GM19452 (cell line): ENCODE measurements at regions not wholly inside any gene's neighbourhood (a gene's known extent, or its start where the extent isn't known, plus 50 kb on each side); places are given as distances from the start of the nearest gene placed in this dataset.
"Not testable (repeated sequence)": the region's sequence is repeated elsewhere in the genome, so short reads cannot be mapped to it uniquely, and the experiment has no call there.

Source experiments
- ATAC-seq: cut with Tn5 transposase; IDR thresholded peaks from one replicate; pipeline ENCODE4 v1.9.1; 2021; ENCODE audit not compliant: unreplicated experiment

DNA sequence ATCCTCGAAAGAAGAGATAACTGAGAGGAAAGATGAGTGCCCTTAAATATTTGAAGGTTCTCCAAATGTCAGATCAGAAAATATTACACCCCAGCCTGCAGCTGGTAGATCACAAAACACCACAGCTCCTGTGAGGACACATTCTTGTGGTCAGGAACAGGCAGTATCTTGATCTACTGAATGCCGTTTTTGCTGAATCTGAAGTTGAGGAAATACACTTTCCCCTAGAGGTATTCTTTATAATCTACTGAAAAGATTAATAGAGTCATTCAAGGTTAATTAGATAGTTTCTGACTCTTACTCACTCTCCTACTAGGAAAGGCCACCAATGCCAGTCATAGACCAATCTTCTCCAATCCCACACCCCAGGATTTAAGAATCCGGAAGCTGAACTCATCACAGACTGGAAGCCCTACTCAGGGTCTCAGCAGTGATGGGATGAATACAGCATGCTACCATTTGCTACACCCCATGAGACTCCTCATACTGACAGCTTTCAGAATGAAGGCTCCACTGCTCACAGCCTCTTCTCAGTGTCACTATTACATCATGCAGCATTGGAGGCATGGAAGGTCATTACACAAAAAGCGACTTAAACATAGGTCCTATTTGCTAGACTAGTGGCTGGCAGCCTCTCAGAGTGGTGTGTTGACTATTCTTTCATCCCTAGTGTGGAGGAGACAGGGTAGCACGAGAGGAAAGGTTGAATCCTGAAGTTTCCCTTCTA is 143.9 kb upstream of the SLC1A3 start:
- ATAC-seq, result no peak

DNA sequence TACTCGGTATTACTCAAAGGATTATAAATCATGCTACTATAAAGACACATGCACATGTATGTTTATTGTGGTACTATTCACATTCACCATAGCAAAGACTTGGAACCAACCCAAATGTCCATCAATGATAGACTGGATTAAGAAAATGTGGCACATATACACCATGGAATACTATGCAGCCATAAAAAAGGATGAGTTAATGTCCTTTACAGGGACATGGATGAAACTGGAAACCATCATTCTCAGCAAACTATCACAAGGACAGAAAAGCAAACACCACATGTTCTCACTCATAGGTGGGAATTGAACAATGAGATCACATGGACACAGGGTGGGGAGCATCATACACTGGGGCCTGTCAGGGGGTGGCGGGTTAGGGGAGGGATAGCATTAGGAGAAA is 130.5 kb upstream of the SLC1A3 start:
- not testable (repeated sequence) for ATAC-seq

DNA sequence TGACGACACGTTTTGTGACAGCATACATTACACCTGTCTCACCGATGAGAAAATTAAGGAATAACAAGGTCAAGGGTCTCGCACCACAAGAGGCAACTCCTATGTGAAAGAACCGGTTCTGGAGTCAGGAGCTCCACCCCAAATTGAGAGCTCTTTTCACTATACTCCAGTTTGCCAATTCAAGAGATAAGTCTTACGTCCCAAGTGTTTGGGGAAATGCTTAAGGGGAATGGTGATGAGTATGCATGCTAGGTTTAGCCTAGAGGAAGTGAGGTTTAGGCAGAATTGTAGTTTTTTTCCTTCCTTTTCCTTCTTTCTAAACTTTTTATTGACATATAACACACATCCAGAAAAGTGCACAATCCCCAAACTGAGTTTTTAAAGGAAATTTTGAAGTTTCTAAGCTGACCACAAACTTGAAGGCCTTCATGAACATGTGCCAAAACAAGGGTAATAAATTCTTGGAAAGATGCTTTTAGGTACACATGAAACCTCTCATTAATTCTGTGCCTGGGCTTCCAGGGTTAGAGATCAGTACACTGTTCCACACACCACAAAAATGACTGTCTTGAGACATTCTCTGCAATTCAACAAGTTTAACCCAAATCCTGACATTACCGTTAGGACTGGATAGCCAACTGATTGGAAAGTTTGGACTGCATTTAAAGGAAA is 127.6 kb upstream of the SLC1A3 start:
- ATAC-seq, result no peak

DNA sequence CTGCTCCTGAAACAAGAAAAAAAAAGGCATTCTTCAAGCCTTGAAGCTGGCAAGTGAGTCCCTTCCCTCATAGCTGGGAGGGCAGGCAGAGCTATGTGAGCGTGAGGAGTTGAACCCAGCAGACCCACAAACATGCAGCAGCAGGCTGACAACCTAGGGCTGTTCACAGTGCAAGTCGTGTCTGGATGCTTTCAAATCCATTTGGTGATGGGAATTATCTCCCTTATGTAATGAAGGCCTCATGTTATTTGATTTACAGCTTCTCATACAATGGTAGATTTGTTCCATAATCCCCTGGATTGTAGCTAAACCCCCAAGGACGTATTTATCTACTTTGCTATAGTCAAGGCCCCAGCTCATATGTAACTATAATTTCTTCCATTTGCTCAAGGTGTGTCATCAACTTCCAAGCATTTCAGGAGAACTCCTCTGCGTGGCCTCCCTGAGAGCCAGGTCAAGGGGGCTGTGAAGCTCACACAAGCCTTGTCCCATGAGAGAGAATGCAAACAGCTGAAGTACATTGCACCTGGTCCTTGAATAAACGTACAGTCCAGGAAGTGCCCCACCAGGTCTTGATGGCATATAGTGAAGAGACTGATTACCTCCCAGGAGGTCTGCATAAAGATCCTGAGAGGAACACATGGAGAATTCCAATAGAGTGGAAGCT is 124.8 kb upstream of the SLC1A3 start:
- ATAC-seq, result no peak

DNA sequence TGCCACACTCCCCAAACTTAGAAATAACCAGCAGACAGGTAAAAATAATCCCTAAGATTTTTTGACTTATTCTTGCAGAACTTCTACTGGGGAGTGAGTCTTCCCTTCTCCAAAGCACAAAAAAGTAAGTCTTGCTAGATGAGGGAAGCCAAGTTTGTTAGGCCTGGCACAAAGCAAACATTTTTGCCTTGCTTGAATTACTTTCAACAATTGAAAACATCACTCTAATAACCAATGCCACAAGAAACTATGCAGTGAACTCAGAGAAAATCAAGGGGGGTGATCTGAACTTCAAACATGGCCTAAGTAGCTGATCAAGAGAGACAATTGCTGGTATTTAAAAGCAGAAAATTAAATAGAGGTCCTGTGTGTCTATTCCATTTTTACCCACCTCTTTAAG is 123.6 kb upstream of the SLC1A3 start:
- ATAC-seq, result no peak

DNA sequence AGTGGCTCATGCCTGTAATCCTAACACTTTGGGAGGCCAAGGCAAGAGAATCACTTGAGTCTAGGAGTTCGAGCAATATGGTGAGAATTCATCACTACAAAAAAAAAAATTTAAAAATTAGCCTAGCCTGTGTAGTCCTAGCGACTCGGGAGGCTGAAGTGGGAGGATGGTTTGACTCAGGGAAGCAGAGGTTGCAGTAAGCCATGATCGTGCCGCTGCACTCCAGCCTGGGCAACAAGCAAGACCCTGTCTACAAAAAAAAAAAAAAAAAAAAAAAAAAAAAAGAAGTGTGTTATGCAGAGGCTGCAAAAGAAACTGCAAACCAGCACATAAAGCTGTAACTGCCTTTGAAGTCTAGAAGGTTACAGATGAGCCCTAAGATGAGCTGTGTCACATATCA is 116.9 kb upstream of the SLC1A3 start:
- no peak for ATAC-seq

DNA sequence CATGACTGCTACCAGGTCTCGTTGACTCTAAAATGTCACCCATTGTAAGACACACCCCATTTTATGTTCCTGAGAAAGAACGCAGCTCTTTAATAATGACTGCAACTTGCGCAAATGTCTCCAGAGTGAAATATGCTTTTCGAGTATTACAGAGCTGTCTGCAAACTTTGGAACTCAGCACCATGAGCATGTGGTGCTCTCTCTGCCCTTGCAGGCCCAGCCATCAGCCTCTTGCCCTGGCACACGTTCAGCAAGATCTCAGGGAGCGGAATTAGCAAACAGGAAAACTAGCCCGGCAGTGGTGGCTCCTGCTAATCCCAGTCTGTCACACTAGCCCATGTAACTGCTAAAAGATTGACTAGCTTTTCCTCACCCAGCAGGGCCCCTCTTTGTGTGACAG is 114.5 kb upstream of the SLC1A3 start:
- no peak for ATAC-seq

DNA sequence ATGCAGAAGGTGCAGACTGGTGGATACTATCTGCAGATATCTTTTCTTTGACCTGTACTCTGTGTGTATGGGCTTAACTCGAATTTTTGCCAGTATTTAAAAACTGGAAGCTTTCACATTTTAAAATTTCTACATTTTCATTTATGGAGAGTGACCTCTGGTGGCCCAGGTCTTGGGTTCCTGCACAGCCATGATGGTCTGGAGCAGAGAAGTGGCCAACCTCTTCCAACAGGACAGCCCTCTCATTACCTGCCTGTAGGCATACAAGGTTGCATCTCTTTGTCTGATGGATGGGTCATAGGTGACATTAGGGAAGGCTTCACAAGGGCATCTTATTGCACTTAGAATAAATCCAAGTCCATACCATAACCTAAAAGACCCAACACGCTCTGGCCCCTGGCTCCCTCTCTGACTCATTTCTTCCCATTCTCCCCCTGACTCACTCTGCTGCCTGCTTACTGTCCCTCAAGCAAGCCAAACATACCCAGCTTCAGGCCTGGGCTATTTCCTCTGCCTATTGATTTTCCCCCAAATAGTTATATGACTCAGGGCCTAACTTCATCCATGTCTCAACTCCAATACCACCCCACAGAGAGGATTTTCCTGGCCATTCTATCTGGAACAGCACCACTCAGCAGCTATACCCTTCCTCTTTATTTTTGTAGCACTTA is 113.3 kb upstream of the SLC1A3 start:
- no peak for ATAC-seq

DNA sequence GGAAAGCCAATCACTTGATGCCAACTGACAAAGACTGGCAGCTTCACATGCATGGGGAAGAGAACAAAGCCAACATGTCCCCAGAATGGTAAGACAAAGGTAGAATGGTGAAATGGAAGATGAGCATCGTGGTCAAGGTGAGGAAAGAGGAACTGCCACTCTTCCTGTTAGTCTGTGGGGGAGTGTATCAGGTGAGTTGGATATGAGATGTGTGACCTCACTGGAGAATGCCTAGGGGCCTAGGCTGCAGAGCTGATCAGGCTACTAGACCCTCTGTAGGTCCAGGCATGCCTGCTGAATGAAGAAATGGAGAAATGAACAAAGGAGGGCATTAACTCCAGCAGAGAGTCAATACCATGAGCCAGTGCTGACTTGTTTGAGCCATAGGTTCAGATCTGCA is 112.4 kb upstream of the SLC1A3 start:
- no peak for ATAC-seq

DNA sequence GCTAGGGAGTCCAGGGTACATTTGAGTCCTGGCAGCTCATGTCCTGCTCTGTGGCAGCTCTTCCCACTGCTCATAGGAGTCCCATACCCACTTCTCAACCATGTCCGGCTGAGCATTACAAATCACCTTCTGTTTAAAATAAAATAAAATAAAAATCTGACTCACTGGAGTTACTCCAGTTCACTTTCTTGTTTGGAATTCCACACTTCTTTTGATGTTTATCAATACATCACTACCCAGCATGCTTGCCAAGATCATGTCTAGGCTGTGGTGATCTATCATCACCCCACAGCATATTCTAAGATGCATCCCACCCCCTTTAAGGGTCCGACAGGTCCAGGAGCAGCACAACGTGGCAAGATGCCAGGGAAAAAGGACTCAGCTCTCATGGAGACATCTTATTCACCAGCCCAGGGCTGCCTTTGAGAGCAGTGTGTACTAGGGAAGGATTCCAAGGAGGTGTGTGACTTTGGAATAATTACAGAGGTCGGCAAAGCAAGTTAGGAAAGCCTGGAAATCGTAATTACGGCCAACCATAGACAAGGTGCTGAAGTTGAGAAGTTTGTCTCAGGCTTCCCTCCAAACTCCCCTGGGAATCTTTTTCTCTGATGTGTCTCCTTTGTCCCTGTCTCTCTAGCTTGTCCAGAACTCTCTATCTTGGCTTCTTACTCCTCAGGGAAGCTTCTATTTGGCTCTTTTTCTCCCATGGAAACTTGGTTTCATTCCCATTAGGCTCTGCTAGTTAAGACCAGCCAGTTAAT is 111.4 kb upstream of the SLC1A3 start:
- no peak for ATAC-seq

DNA sequence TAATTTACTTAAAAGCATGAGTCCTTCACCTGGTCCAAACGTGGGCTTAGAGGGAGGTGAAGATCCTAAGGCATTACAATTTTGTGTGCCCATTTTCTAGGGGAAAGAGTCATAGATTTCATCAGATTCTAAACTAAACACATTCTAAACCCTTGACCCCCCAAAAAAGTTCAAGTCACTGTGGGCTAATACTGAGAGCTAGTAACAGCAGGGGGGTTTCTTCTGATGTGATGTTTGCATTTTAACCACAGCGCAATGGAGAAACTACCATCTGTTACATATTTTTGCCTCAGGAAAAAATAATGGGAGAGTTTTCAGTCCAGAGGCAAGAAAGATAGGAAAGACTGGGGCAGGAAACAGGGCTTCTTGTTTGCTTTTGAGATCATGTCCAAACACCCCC is 110.8 kb upstream of the SLC1A3 start:
- no peak for ATAC-seq

DNA sequence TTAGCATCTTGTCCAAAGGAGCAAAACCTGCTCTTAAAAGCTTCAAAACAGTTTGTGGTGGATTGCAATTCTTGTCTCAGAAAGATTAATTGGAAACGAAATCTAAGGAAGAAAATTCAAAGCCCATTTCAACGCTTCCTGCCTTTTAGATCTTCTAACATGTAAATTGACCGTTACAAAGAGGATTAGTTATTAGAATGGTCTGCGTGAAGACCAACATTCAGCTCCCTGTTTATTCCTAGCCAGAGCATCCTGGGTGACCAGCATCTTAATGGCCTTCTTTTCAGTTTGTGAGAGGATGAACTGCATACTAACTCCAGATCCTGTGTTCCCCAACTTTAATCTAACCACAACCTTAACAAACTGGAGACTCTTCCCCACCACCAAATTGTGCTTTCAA is 109.9 kb upstream of the SLC1A3 start:
- ATAC-seq, result no peak

DNA sequence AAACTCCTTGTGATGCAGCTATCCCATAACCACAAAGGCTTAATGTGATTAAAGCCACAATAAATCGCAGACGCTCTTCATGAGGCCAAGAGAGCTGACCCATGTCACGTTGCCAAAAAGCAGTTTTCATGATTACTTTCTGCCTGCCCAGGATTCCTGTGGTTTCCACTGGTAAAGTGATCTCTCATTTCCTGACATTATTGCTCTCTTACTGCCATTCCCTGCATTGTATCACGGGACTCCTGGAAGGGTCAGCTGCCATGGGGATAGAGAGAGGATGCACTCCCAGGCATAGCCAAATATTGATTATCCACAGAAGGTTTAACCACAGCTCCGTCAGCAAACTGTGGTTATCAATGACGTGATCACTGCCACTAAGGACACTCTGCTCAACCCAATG is 103.8 kb upstream of the SLC1A3 start:
- ATAC-seq, result no peak

DNA sequence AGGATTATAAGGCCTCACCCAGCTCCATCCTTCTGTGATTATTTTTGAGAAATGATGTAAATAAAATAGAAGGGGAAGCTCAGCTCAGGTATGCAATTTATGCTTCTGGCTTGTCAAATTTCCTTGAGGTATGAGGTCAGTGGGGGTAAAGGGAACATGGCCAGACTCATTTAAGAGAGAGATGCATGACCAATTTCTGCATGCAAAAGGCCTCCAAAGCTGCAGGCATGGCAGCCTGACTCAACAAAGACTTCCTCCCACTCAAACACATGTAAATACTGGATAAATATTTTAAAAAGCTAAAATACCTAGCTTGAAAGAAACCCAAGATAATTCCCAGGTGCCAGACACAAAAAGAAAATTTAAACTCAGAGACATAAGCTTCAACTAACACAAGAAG is 101.4 kb upstream of the SLC1A3 start:
- ATAC-seq, result no peak

DNA sequence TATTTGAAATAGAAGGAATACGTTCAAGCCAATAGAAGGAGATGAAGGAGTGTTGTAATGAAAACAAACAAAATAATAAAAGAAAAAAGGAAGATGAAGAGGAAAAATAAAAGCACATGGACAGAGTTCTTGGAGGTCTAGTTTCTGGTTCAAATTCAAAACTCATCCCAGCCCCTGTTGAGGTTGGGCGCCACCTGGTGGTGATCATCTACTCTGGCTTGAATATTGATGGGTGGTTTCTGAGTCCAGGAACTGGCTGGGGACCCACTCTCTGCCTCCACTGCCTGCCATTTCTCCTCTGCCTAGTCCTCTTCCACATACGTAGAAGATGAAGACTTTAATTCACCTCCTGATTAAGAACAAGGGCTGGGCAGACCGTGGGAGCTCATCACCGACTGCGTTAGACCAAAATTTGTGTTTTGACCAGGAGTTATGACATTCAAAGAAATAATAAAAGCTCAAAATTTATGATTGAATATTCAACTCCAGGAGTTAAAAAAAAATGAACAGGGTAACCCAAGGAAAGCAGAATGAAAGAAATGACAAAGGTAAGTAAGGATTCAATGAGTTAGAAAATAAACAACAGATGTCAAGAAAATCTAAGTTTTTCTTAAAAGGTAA is 99.0 kb upstream of the SLC1A3 start:
- ATAC-seq, result peak; percentile 72

DNA sequence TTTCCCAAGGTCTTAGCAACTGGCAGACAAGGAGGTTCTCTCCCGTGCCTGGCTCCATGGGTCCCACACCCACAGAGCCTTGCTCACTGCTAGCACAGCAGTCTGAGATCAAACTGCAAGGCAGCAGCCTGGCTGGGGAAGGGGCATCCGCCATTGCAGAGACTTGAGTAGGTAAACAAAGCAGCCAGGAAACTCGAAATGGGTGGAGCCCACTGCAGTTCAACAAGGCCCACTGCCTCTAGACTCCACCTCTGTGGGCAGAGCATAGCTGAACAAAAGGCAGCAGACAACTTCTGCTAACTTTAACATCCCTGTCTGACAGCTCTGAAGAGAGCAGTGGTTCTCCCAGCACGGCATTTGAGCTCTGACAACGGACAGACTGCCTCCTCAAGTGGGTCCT is 98.1 kb upstream of the SLC1A3 start:
- ATAC-seq, result not testable (repeated sequence)

DNA sequence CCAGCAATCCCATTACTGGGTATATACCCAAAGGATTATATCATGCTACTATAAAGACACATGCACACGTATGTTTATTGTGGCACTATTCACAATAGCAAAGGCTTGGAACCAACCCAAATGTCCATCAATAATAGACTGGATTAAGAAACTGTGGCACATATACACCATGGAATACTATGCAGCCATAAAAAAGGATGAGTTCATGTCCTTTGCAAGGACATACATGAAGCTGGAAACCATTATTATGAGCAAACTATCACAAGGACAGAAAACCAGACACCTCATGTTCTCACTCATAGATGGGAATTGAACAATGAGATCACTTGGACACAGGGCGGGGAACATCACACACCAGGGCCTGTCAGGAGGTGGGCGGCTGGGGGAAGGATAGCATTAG is 92.8 kb upstream of the SLC1A3 start:
- ATAC-seq, result not testable (repeated sequence)

DNA sequence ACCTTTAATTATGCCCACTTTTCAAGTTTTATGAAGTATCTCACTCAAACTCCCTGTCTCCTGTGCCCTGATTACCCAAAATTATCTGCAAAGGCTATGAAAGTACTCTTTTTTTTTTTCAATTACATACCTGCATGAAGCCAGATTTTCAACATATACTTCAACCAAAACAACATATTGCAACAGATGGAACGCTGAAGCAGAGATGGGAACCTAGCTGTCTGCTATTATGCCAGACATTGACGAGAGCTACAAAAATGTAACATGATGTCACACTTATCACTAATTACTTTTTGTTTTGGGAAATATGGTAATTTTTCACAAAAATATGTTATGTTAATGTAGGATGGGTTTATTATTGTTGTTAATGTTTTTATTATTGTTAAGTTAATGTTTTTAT is 86.5 kb upstream of the SLC1A3 start:
- ATAC-seq, result no peak

DNA sequence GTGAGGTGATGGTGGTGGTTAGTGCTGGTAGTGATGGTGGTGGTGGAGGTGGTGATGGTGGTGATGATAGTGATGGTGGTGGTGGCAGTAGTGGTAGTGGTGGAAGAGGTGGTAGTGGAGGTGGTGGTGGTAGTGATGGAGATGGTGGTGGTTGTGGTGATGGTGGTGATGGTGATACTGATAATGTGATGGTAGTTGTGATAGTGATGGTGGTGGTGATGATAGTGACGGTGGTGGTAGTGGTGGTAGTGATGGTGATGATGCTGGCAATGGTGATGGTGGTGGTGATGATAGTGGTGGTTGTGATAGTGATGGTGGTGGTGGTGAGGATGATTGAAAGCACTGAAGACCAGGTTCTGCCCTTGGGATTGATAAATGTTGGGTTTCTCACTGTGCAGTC is 85.2 kb upstream of the SLC1A3 start:
- ATAC-seq, result no peak

DNA sequence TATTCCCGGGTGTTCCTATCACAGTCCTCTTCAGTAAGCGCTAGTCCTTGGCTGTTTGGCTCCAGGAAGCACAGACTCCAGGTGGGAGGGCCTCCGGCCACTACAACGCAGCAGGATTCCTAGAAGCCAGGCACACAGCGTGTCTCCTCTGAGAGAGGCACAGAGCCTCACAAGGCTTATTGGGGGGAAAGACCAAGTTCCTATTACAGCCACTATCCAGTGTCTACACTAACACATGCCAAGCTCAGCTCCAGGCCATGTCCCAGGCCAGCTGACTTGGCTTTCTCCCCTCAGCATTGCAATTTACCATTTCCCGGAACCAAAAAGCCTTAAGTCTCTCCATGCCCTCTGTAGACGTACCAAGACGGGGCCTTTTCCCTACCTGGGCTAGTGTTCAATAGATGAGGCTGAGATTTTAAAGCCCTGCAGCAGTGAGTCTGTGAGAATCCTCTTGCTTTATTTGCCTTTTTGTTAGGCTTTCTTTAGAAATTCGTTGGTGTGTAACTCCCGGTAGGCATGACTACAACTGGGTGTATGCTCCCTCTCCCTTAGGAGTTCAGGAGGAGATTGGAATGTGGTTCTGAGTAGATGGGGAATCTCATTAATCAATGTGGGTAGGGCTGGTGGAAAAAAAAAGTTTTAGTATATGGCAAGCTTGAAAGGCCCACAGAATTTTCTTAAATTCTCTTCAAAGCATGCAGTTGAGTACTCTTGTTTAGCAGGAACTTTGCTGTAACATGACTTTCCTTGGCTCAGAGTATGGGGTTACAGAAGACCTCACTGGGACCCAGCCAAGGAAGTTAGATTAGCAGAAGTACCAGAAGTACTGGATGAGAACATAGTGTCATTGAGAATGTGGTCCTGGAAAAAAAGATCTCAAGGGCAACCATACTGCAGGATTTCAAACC is 84.3 kb upstream of the SLC1A3 start:
- ATAC-seq, result no peak
